ENCODE measurements at regions not wholly inside any gene's neighbourhood (a gene's known extent, or its start where the extent isn't known, plus 50 kb on each side); places are given as distances from the start of the nearest gene placed in this dataset.

- no peak for TF ChIP-seq YY1 (IDR thresholded peaks at IDR 0.05; ENCODE audit: extremely low read depth, insufficient replicate concordance, low read depth, low read length)
- no peak for TF ChIP-seq TCF7L2 (IDR thresholded peaks at IDR 0.05; ENCODE audit: borderline replicate concordance, extremely low read depth, insufficient read depth, insufficient read length)
- no peak for TF ChIP-seq POLR2AphosphoS5 (IDR thresholded peaks at IDR 0.05; ENCODE audit: low read depth, low read length)
- no peak for TF ChIP-seq JUND (IDR thresholded peaks at IDR 0.05)
- TF ChIP-seq EZH2phosphoT487 (IDR thresholded peaks at IDR 0.05; ENCODE audit: borderline replicate concordance) = no peak
Observed at GRCh38 chr3:111373861-111374260, 168.1 kb upstream of the CD96 start (continued).

- no peak overlapping the region for H2AFZ ChIP-seq (ENCODE audit: low read depth, low read length, poor library complexity, severe bottlenecking)
- no peak overlapping the region for H3K4me2 ChIP-seq (ENCODE audit: low read length)
- H3K36me3 ChIP-seq (ENCODE audit: control insufficient read depth in 1 of 2, insufficient read depth in 2 of 2, low read length in 2 of 2) = no peaks in the 10 kb centered on the region
- H3K27me3 ChIP-seq (ENCODE audit: insufficient read depth, low read length) = no peaks in the 10 kb centered on the region
- H3K9me2 ChIP-seq (ENCODE audit: insufficient read depth) = no peaks in the 10 kb centered on the region
- H3K79me2 ChIP-seq (ENCODE audit: insufficient read depth, low read length) = no peaks in the 10 kb centered on the region
- CTCF ChIA-PET = no interaction called here
- H3K9me3 ChIP-seq (ENCODE audit: control insufficient read depth in 1 of 2, insufficient read depth in 1 of 2, low read depth in 1 of 2, low read length in 2 of 2) = no peaks in the 10 kb centered on the region
- no peaks in the 10 kb centered on the region for H3K4me1 ChIP-seq (ENCODE audit: control insufficient read depth in 1 of 2, insufficient read depth in 2 of 2, low read length in 2 of 2)
- H4K20me1 ChIP-seq (ENCODE audit: insufficient read depth) = no peaks in the 10 kb centered on the region
- intact Hi-C loops (cut with micrococcal nuclease) = no loop called here
- POLR2A ChIA-PET = no interaction called here
- no peak for ATAC-seq
- BruUV-seq (replicated peaks) = no TSS peak
- no peak overlapping the region for H3K4me3 ChIP-seq (replicated peaks in 1 of 2; ENCODE audit: low read depth in 1 of 2, low read length in 2 of 2)
- H3K27ac ChIP-seq (ENCODE audit: low read depth, low read length) = no peak overlapping the region
- DNase-seq (ENCODE audit: low read depth, low spot score) = no peak
- RAD21 ChIA-PET (ENCODE audit: low non-redundant PET in 1 of 2, low total read pairs in 2 of 2, uncharacterized antibody in 2 of 2, unreplicated experiment in 2 of 2) = no interaction called here
- no peak overlapping the region for H3K9ac ChIP-seq (ENCODE audit: low read length)
- no peak for TF ChIP-seq FOSL1 (IDR thresholded peaks at IDR 0.05; ENCODE audit: low read depth)
- no peak for TF ChIP-seq ELF1 (IDR thresholded peaks at IDR 0.05; ENCODE audit: borderline replicate concordance, low read depth)
- TF ChIP-seq ZFX (IDR thresholded peaks at IDR 0.05) = no peak
- TF ChIP-seq REST (IDR thresholded peaks at IDR 0.05; ENCODE audit: low read depth) = no peak
- TF ChIP-seq EGR1 (IDR thresholded peaks at IDR 0.05; ENCODE audit: low read depth) = no peak
- TF ChIP-seq YY1 (IDR thresholded peaks at IDR 0.05; ENCODE audit: extremely low read depth, insufficient replicate concordance, low read depth, low read length) = no peak
- no peak for TF ChIP-seq ZNF274 (IDR thresholded peaks at IDR 0.05; ENCODE audit: low read depth, low read length)
- TF ChIP-seq MAX (IDR thresholded peaks at IDR 0.05) = no peak
- no peak for TF ChIP-seq TCF7L2 (IDR thresholded peaks at IDR 0.05; ENCODE audit: borderline replicate concordance, extremely low read depth, insufficient read depth, insufficient read length)
- TF ChIP-seq EZH2phosphoT487 (IDR thresholded peaks at IDR 0.05; ENCODE audit: borderline replicate concordance) = no peak
- TF ChIP-seq EZH2 (IDR thresholded peaks at IDR 0.05) = no peak
- TF ChIP-seq JUND (IDR thresholded peaks at IDR 0.05) = no peak
- TF ChIP-seq CBX3 (IDR thresholded peaks at IDR 0.05; ENCODE audit: low read depth) = no peak
- no peak for TF ChIP-seq SP1 (IDR thresholded peaks at IDR 0.05; ENCODE audit: low read depth)
- no peak for TF ChIP-seq CTCF (IDR thresholded peaks at IDR 0.05 in 2 of 3, conservative IDR thresholded peaks at IDR 0.05 in 1 of 3; ENCODE audit: borderline replicate concordance in 1 of 3, insufficient read depth in 1 of 3, low read depth in 2 of 3, low read length in 2 of 3)
- no peak for TF ChIP-seq ZBTB33 (IDR thresholded peaks at IDR 0.05; ENCODE audit: extremely low read depth, insufficient replicate concordance, low read length)
Observed at GRCh38 chr3:111385971-111386495, 156.0 kb upstream of the CD96 start.

Data from HCT116 (cell line).